C4-2B (cell line): ENCODE measurements at regions not wholly inside any gene's neighbourhood (a gene's known extent, or its start where the extent isn't known, plus 50 kb on each side); places are given as distances from the start of the nearest gene placed in this dataset.

Source experiments
- H3K27ac ChIP-seq: fragments of 450-650 bp; 2 replicates; pipeline ENCODE4 v1.5.1; 2017
- ZFX ChIP-seq: fragments of 450-650 bp; IDR thresholded peaks from 2 replicates; pipeline ENCODE4 v1.6.1; 2017
- TF ChIP-seq, protein P1 (sequence below): fragments of 450-650 bp; conservative IDR thresholded peaks from 2 replicates; pipeline ENCODE4 v1.5.1; 2017; ENCODE audit warnings: mild to moderate bottlenecking

DNA sequence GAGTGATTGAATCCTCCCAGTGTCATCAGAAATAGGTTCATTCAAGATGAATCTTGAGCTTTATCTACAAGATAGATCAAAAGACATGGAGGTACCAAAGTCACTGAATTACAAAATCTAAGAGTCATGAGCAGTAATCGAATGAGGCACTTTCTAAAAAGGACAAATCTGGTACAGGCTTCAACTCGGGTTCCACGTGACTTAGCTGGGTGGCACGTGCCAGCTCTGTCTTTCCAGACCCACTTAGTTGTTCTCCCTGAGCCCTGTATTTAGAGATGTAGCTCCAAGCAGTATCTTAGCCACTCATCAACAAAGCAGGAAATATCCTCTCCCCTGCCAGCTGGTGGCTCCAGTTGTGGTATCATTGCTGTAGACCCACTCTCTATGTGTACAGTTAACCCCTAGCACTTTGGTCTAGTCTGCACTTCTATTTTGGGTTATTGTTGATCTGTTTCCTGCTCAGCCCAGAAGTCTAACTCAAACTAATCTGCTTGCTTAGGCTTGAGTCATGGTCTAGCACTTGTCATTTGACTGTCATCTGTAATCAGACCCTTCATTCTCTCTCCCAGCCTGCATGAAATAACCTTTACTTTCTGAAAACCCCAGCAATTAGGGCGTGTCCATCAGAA, 528.7 kb downstream of the ETS1 start:
- H3K27ac ChIP-seq: no peak overlapping the region
- no peak for TF ChIP-seq ZFX
- TF ChIP-seq, protein P1, sequence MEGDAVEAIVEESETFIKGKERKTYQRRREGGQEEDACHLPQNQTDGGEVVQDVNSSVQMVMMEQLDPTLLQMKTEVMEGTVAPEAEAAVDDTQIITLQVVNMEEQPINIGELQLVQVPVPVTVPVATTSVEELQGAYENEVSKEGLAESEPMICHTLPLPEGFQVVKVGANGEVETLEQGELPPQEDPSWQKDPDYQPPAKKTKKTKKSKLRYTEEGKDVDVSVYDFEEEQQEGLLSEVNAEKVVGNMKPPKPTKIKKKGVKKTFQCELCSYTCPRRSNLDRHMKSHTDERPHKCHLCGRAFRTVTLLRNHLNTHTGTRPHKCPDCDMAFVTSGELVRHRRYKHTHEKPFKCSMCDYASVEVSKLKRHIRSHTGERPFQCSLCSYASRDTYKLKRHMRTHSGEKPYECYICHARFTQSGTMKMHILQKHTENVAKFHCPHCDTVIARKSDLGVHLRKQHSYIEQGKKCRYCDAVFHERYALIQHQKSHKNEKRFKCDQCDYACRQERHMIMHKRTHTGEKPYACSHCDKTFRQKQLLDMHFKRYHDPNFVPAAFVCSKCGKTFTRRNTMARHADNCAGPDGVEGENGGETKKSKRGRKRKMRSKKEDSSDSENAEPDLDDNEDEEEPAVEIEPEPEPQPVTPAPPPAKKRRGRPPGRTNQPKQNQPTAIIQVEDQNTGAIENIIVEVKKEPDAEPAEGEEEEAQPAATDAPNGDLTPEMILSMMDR: no peak

DNA sequence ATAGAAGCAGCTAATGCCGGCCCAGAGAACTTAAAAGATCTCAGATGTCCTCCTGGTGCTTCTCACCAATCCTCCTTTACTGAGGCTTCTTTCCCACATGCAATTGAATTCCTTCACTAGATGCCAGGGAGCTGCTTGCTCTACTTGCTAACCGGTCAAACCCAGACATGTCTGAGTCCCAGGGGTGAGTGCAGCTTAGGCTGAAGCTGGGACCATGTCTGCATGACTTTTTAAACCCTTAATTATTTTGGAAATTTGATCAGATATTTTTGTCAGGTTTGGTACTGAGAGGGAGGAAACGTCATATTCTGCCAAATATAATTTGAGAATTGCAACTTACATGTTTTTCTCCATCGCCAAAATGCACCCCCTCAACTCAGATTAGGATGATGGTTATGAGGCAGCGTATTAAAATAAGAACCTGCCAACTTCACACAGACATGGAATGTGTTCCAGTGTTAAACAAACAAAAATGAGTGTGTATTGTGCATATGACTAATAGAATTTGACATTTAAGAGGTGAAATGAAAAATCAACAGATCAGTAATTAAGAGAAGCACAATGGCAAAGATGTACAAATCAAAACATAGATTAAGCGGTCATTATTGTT, 529.5 kb downstream of the ETS1 start:
- no peak overlapping the region for H3K27ac ChIP-seq
- TF ChIP-seq, protein P1: no peak
- no peak for TF ChIP-seq ZFX

DNA sequence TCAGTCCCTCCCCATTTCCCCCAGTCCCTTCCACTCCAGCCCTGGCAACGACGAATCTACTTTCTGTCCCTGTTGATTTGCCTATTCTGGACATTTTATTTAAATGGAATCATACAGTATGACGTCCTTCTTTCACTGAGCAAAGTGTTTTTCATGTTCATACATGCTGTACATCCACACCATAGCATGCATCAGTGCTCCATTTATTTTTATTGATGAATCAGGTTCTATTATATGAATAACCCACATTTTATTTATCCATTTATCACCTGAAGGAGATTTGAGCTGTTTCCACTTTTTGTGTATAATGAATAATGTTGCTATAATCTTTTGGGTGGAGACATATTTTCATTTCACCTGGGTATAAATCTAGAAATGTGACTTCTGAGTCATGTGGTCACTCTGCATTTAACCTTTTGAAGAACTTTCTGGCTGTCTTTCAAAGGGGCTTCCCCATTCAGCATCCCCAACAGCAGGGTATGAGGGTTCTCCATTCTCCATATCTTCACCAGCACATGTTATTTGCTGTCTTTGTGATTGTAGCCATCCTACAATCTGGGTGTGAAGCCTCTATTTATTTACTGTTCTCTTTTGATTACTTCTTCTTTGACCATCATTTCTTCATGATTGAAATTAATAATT, 531.7 kb downstream of the ETS1 start:
- TF ChIP-seq, protein P1: no peak
- no peak for TF ChIP-seq ZFX
- H3K27ac ChIP-seq: no peak overlapping the region

DNA sequence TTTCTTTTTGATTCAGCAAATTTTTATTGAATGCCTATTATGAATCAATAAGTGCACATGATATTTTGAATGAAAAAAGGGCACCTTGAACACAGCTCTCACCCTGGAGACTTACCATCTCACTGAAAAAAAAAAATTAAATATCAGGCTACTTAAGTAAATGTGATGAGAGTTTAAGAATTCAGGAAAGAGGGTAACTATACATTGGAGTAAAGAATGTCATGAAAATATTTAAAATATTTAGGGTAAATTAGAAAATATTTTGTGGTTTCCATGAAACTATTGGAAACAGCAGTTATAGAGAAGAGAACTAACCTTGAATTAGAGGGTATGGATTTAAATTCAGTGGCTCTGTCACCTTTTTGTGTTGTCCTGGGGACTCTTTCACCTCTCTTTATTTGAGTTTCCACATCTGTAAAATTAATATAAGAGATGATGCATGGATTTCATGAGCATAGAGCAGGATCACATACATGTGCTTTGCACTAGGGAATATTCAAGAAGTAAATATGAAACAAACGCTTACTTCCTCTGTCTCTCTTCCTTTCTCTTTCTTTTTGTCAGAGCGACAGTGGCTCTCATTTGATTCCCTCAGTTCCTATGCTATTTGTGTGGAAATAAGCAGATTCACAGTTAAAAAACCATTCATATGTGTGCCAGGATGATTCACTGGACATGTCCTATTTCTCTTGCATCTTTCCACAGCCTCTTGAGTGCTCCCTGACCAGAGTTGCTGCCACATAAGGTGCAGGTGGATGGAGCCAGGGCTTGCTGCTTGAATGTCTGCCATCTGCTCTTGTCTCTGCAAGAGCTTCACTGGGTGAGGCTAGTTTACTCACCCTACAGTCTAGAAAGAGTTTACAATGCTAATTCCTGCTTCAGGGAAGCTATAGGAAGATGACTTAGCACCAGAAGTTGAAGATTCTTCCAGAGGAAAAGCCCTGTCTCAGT, 533.1 kb downstream of the ETS1 start:
- TF ChIP-seq ZFX: no peak
- TF ChIP-seq, protein P1: no peak

DNA sequence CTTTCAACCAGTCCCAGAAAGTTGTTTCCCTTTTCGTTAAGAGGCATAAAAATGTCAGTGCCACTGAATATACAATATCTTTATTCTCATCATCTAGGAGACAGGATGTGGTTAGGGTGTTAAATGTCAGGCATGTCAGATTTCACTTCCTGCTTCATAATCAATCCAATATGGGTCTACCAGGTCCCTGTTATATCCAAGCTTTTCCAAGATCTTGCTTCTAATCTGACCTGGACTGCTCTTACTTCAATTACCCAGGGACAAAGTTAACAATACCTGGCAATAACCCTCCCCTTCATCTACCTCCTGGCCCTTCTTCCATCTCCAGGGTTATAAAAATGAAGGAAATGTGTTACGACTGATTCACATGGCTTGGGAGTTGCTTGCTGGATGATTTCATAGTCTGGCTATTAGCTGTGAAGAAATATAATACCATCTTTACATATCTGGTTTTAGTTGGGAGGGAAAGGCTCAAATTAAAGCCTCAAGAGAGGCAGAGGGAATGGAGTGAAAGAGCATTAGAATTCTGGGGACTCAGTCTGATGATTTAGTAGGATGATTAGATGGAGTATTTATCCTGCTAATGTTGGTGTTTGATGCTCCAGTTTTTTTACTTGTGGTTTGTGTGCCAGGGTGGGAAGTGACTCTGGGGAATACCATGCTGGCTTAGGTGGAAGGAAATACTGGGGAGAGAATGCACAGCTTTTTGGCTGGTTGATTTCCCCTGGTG, 534.3 kb downstream of the ETS1 start:
- H3K27ac ChIP-seq: no peak overlapping the region
- no peak for TF ChIP-seq ZFX
- TF ChIP-seq, protein P1: no peak

More for the DNA sequence above, 533.1 kb downstream of the ETS1 start:
- no peak overlapping the region for H3K27ac ChIP-seq

DNA sequence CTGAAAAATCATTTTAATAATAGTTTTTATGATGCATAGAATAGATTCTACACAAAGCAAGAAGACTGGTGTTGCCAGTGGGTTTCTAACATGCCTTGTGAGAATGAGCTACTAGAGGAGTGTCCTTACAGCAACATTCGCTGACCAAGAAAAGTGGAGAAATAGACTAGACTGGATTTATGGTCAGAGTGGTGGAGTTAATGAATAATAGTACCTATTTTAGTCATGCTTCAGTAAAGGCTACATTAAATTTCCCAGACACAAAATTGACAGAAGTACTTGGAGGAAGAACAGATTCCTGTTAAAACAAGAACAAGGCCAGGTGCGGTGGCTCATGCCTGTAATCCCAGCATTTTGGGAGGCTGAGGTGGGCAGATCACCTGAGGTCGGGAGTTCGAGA, 539.2 kb downstream of the ETS1 start:
- no peak overlapping the region for H3K27ac ChIP-seq
- TF ChIP-seq ZFX: no peak
- TF ChIP-seq, protein P1: no peak
